ENCODE measurements at regions not wholly inside any gene's neighbourhood (a gene's known extent, or its start where the extent isn't known, plus 50 kb on each side); places are given as distances from the start of the nearest gene placed in this dataset.

GRCh38 chr2:16180631-16181030, 240.3 kb downstream of the MYCN start:
- Histone ChIP-seq H3K4me1 (ENCODE audit: control insufficient read depth in 2 of 2, insufficient read depth in 2 of 2, low read length in 2 of 2) (no peaks in the 10 kb centered on the region), H3K27me3 (replicated peaks in 1 of 4; ENCODE audit: control extremely low read depth in 1 of 4, control insufficient read depth in 3 of 4, insufficient read depth in 4 of 4, low read length in 3 of 4) (no peaks in the 10 kb centered on the region), H3K36me3 (replicated peaks in 1 of 2; ENCODE audit: control extremely low read depth in 1 of 2, control insufficient read depth in 1 of 2, extremely low read depth in 1 of 2, insufficient read depth in 2 of 2, low read length in 1 of 2) (no peaks in the 10 kb centered on the region), H3K79me2 (ENCODE audit: control insufficient read depth, insufficient read depth, low read length) (no peaks in the 10 kb centered on the region), H3K9me3 (ENCODE audit: control extremely low read depth in 1 of 3, control insufficient read depth in 2 of 3, insufficient read depth in 1 of 3, low read length in 2 of 3) (peaks cover 0 to 3% (median 0%) of the 10 kb centered on the region in 3 donors), H4K20me1 (ENCODE audit: control insufficient read depth, insufficient read depth, low read length, poor library complexity, severe bottlenecking) (no peaks in the 10 kb centered on the region), H3K4me3 (ENCODE audit: control extremely low read depth in 1 of 5, extremely low read depth in 1 of 5, insufficient read depth in 1 of 5, low read depth in 2 of 5, low read length in 4 of 5) (no peak overlapping the region), H3K27ac (ENCODE audit: low read length in 2 of 2) (no peak overlapping the region), H2AFZ (ENCODE audit: insufficient read depth, low read depth, low read length, poor library complexity, severe bottlenecking) (no peak overlapping the region), H3K9ac (ENCODE audit: low read length) (no peak overlapping the region), H3K4me2 (replicated peaks; ENCODE audit: low read depth, low read length, poor library complexity, severe bottlenecking) (no peak overlapping the region)
- intact Hi-C loops (cut with micrococcal nuclease) = no loop called here
- ChIA-PET POLR2A (no interaction called here), CTCF (no interaction called here)
- no peak overlapping the region for H3K27ac Mint-ChIP-seq
- no peak overlapping the region for H3K4me3 Mint-ChIP-seq
- no peak for ATAC-seq (ENCODE audit: low read depth)
- 89% methylated on average over 6 of the region's 6 CpGs for WGBS (ENCODE audit: insufficient coverage)
- TF ChIP-seq EZH2 (IDR thresholded peaks at IDR 0.05; ENCODE audit: borderline replicate concordance, insufficient read depth, low read depth, low read length, poor library complexity, severe bottlenecking) (no peak), CTCF (IDR thresholded peaks at IDR 0.05) (no peak)
- H3K9me3 Mint-ChIP-seq (ENCODE audit: insufficient read depth) = no peaks in the 10 kb centered on the region
- H3K4me1 Mint-ChIP-seq = no peaks in the 10 kb centered on the region
- no peak for DNase-seq
- peaks cover 14% of the 10 kb centered on the region for H3K27me3 Mint-ChIP-seq

- no peak for TF ChIP-seq CTCF (IDR thresholded peaks at IDR 0.05)
- no peak for TF ChIP-seq EZH2 (IDR thresholded peaks at IDR 0.05; ENCODE audit: borderline replicate concordance, insufficient read depth, low read depth, low read length, poor library complexity, severe bottlenecking)
- ATAC-seq (ENCODE audit: low read depth) (no peak), DNase-seq (no peak)
- ChIA-PET CTCF (no interaction called here), POLR2A (no interaction called here)
- Histone ChIP-seq H3K36me3 (replicated peaks in 1 of 2; ENCODE audit: control extremely low read depth in 1 of 2, control insufficient read depth in 1 of 2, extremely low read depth in 1 of 2, insufficient read depth in 2 of 2, low read length in 1 of 2) (no peaks in the 10 kb centered on the region), H2AFZ (ENCODE audit: insufficient read depth, low read depth, low read length, poor library complexity, severe bottlenecking) (no peak overlapping the region), H3K4me2 (replicated peaks; ENCODE audit: low read depth, low read length, poor library complexity, severe bottlenecking) (no peak overlapping the region), H4K20me1 (ENCODE audit: control insufficient read depth, insufficient read depth, low read length, poor library complexity, severe bottlenecking) (no peaks in the 10 kb centered on the region), H3K9me3 (ENCODE audit: control extremely low read depth in 1 of 3, control insufficient read depth in 2 of 3, insufficient read depth in 1 of 3, low read length in 2 of 3) (peaks cover 0 to 2% (median 0%) of the 10 kb centered on the region in 3 donors), H3K79me2 (ENCODE audit: control insufficient read depth, insufficient read depth, low read length) (no peaks in the 10 kb centered on the region), H3K27ac (ENCODE audit: low read length in 2 of 2) (no peak overlapping the region), H3K9ac (ENCODE audit: low read length) (no peak overlapping the region), H3K4me1 (ENCODE audit: control insufficient read depth in 2 of 2, insufficient read depth in 2 of 2, low read length in 2 of 2) (no peaks in the 10 kb centered on the region), H3K4me3 (ENCODE audit: control extremely low read depth in 1 of 5, extremely low read depth in 1 of 5, insufficient read depth in 1 of 5, low read depth in 2 of 5, low read length in 4 of 5) (no peak overlapping the region), H3K27me3 (replicated peaks in 1 of 4; ENCODE audit: control extremely low read depth in 1 of 4, control insufficient read depth in 3 of 4, insufficient read depth in 4 of 4, low read length in 3 of 4) (no peaks in the 10 kb centered on the region)
- WGBS (ENCODE audit: insufficient coverage) = 79% methylated on average over 8 of the region's 8 CpGs
- H3K9me3 Mint-ChIP-seq (ENCODE audit: insufficient read depth) = no peaks in the 10 kb centered on the region
- intact Hi-C loops (cut with micrococcal nuclease) = no loop called here
- H3K27me3 Mint-ChIP-seq = peaks cover 14% of the 10 kb centered on the region
- no peak overlapping the region for H3K4me3 Mint-ChIP-seq
- H3K27ac Mint-ChIP-seq = no peak overlapping the region
- H3K4me1 Mint-ChIP-seq = no peaks in the 10 kb centered on the region
These were observed 239.5 kb downstream of the MYCN start for GRCh38 chr2:16179701-16180416.

Data from B cell (primary cell).